Glutamatergic neuron (in vitro differentiated cells): ENCODE measurements at regions not wholly inside any gene's neighbourhood (a gene's known extent, or its start where the extent isn't known, plus 50 kb on each side); places are given as distances from the start of the nearest gene placed in this dataset.

Experiments used
- DNase-seq: peaks from one replicate; pipeline ENCODE4 v3.0.0; 2022
- H3K27ac Mint-ChIP-seq: one replicate; pipeline ENCODE4 v1.8.0; 2020; ENCODE audit warnings: mild to moderate bottlenecking, mixed read lengths, inconsistent platforms; ENCODE audit not compliant: unreplicated experiment
- H3K27me3 Mint-ChIP-seq: one replicate; pipeline ENCODE4 v1.8.0; 2020; ENCODE audit warnings: mild to moderate bottlenecking, moderate library complexity, mixed read lengths, inconsistent platforms; ENCODE audit not compliant: unreplicated experiment
- H3K36me3 Mint-ChIP-seq: one replicate; pipeline ENCODE4 v1.8.0; 2020; ENCODE audit warnings: mild to moderate bottlenecking, mixed read lengths, inconsistent platforms; ENCODE audit not compliant: unreplicated experiment
- H3K4me1 Mint-ChIP-seq: one replicate; pipeline ENCODE4 v1.8.0; 2020; ENCODE audit warnings: mild to moderate bottlenecking, low read depth, mixed read lengths, inconsistent platforms; ENCODE audit not compliant: unreplicated experiment
- H3K4me3 Mint-ChIP-seq: one replicate; pipeline ENCODE4 v1.8.0; 2020; ENCODE audit warnings: mild to moderate bottlenecking, mixed read lengths, inconsistent platforms; ENCODE audit not compliant: unreplicated experiment
- H3K9me3 Mint-ChIP-seq: one replicate; pipeline ENCODE4 v1.8.0; 2020; ENCODE audit warnings: mild to moderate bottlenecking, moderate library complexity, mixed read lengths, inconsistent platforms; ENCODE audit not compliant: unreplicated experiment
- TF ChIP-seq, protein P1 (sequence below): fragments of 200-600 bp; sonication (generic); IDR thresholded peaks from one replicate; pipeline ENCODE4 v1.5.0; 2021; ENCODE audit not compliant: partially characterized antibody, unreplicated experiment

DNA sequence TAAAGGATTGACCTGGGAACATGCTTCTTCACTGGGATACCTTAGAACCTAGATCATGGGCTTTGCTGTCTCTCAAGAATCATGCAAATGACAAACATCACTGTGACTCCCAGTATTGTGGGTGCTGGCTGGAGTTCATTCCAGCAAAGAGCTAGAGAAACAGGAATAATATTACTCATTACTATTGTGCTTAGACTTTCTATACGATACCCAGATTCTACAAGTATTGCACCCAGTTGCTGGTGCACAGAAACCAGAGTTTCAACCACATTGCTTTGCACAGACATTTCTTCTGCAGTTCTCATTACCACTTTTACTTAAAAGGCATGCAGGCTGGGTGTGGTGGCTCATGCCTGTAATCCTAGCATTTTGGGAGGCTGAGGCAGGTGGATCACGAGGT lies 220.4 kb upstream of the ZNF217 start:
- H3K4me1 Mint-ChIP-seq, result no peaks in the 10 kb centered on the region
- H3K27me3 Mint-ChIP-seq, result no peaks in the 10 kb centered on the region
- TF ChIP-seq, protein P1, sequence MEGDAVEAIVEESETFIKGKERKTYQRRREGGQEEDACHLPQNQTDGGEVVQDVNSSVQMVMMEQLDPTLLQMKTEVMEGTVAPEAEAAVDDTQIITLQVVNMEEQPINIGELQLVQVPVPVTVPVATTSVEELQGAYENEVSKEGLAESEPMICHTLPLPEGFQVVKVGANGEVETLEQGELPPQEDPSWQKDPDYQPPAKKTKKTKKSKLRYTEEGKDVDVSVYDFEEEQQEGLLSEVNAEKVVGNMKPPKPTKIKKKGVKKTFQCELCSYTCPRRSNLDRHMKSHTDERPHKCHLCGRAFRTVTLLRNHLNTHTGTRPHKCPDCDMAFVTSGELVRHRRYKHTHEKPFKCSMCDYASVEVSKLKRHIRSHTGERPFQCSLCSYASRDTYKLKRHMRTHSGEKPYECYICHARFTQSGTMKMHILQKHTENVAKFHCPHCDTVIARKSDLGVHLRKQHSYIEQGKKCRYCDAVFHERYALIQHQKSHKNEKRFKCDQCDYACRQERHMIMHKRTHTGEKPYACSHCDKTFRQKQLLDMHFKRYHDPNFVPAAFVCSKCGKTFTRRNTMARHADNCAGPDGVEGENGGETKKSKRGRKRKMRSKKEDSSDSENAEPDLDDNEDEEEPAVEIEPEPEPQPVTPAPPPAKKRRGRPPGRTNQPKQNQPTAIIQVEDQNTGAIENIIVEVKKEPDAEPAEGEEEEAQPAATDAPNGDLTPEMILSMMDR, result no peak
- H3K9me3 Mint-ChIP-seq, result no peaks in the 10 kb centered on the region
- H3K27ac Mint-ChIP-seq, result no peak overlapping the region
- H3K4me3 Mint-ChIP-seq, result no peak overlapping the region
- H3K36me3 Mint-ChIP-seq, result no peaks in the 10 kb centered on the region
- DNase-seq, result no peak

DNA sequence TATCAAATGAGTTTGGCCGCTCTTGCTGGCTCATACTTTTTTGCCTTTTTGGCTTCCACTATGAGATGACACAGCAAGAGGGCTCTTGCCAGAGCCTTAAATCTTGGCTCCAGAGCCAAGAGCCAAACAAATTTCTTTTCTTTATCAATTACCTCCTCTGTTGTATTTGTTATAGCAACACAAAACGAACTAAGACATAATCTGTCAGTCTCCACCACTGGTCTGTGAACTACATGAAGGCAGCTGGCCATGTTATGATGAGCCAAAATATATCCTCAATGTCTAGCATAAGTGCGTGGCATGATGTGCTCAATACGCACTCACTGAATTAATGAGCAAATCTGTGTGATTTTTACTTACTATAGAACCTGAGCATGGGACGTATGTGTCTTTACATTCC lies 220.0 kb upstream of the ZNF217 start:
- Mint-ChIP-seq H3K27me3 (no peaks in the 10 kb centered on the region), H3K4me3 (no peak overlapping the region), H3K4me1 (no peaks in the 10 kb centered on the region), H3K36me3 (no peaks in the 10 kb centered on the region), H3K9me3 (no peaks in the 10 kb centered on the region), H3K27ac (no peak overlapping the region)
- DNase-seq, result no peak
- TF ChIP-seq, protein P1, result no peak

DNA sequence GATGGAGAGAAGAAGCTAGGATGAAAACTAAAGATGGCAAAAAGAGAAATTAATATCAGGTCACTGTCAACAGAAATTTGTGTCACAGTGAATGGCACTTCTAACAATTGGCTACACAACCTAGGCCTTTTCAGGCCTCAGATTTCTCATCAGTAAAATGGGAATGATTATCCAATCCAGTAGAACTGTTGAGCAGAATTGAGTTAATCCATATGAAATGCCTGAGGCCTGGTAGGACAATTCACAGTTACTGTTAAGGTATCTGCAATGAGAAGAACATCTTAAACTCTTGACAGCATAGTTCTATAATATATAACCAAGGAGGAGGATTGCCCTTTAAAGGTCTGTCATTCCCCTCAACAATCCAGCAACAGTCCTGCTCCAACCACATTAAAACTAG lies 217.9 kb upstream of the ZNF217 start:
- Mint-ChIP-seq H3K27ac (no peak overlapping the region), H3K36me3 (no peaks in the 10 kb centered on the region), H3K27me3 (no peaks in the 10 kb centered on the region), H3K9me3 (no peaks in the 10 kb centered on the region), H3K4me1 (no peaks in the 10 kb centered on the region), H3K4me3 (no peak overlapping the region)
- DNase-seq, result no peak
- TF ChIP-seq, protein P1, result no peak

DNA sequence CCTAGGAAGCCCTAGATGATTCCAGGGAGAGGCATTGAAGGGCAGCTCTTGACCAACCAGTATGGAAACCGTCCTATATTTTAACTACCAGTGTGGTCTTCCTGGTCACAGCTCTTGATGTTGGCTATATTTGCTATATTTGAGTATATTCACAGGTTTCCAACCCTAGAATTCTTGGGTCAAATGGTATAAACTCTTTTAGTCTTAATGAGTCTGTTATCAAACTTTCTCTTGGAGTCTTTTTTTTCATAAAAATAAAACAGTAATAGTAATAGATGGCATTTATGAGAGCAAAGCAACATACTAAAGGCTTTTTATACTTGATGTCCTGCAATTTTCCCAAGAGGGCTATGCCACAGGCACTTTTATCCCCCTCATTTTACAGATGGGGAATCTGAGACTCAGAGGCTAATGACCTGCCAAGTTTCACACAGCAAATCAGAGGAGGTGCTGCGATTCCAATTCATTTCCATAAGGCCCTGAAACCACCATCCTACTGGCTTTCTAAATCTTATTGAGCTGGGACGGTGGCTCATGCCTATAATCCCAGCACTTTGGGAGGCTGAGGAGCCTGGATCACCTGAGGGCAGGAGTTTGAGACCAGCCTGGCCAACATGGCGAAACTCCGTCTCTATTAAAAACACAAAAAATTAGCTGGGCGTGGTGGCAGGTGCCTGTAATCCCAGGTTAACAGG lies 217.2 kb upstream of the ZNF217 start:
- H3K4me3 Mint-ChIP-seq, result no peak overlapping the region
- no peaks in the 10 kb centered on the region for H3K36me3 Mint-ChIP-seq
- DNase-seq, result no peak
- H3K27me3 Mint-ChIP-seq, result no peaks in the 10 kb centered on the region
- no peak overlapping the region for H3K27ac Mint-ChIP-seq
- H3K9me3 Mint-ChIP-seq, result no peaks in the 10 kb centered on the region
- TF ChIP-seq, protein P1, result no peak
- no peaks in the 10 kb centered on the region for H3K4me1 Mint-ChIP-seq

DNA sequence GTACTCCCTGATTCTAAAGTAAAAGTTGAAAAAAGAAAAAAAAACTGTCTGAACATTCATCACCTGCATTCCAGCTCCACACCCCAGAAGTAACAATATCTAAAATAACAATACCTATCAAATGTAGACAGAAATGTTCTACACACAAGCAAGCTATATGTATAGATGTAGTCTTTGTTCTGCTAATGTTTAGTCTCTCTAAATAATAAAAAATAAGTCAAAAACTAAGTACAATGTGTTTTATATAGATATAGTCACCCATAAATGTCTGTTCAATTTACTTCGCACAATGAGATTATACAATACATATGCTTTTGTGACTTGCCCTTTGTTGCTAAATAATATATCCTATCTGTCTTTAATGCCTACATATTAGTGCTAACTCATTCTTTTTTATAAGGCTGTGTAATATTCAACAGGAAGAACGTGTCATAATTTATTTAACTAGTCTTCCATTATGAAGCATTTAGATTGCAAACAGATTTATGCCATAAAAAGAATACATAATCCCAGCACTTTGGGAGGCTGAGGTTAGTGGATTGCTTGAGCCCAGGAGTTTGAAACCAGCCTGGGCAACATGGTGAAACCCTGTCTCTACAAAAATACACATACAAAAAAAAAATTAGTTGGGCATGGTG lies 216.2 kb upstream of the ZNF217 start:
- TF ChIP-seq, protein P1, result no peak
- Mint-ChIP-seq H3K36me3 (no peaks in the 10 kb centered on the region), H3K9me3 (no peaks in the 10 kb centered on the region), H3K4me1 (no peaks in the 10 kb centered on the region), H3K27me3 (no peaks in the 10 kb centered on the region), H3K27ac (no peak overlapping the region), H3K4me3 (no peak overlapping the region)
- no peak for DNase-seq
